Type B pancreatic cell (in vitro differentiated cells): ENCODE measurements at regions not wholly inside any gene's neighbourhood (a gene's known extent, or its start where the extent isn't known, plus 50 kb on each side); places are given as distances from the start of the nearest gene placed in this dataset.

Experiments used
- DNase-seq: peaks from one replicate; pipeline ENCODE4 v3.0.0; 2021; ENCODE audit warnings: mixed read lengths; ENCODE audit not compliant: unreplicated experiment; ENCODE audit errors: extremely low spot score
- H3K27ac Mint-ChIP-seq: 2 replicates; pipeline ENCODE4 v1.8.0; 2021; ENCODE audit warnings: mild to moderate bottlenecking, mixed read lengths
- H3K27me3 Mint-ChIP-seq: 2 replicates; pipeline ENCODE4 v1.8.0; 2021; ENCODE audit warnings: mixed read lengths
- H3K36me3 Mint-ChIP-seq: 2 replicates; pipeline ENCODE4 v1.8.0; 2021; ENCODE audit warnings: mixed read lengths
- H3K4me1 Mint-ChIP-seq: one replicate; pipeline ENCODE4 v1.8.0; 2021; ENCODE audit warnings: mixed read lengths; ENCODE audit not compliant: unreplicated experiment
- H3K4me3 Mint-ChIP-seq: 2 replicates; pipeline ENCODE4 v1.8.0; 2021; ENCODE audit warnings: mild to moderate bottlenecking, mixed read lengths
- H3K9me3 Mint-ChIP-seq: 2 replicates; pipeline ENCODE4 v1.8.0; 2021; ENCODE audit warnings: mixed read lengths
- CTCF ChIP-seq: fragments of 200-600 bp; sonication (generic); conservative IDR thresholded peaks from 2 replicates; pipeline ENCODE4 v1.5.0; 2021; ENCODE audit warnings: antibody characterized with exemption, mild to moderate bottlenecking

DNA sequence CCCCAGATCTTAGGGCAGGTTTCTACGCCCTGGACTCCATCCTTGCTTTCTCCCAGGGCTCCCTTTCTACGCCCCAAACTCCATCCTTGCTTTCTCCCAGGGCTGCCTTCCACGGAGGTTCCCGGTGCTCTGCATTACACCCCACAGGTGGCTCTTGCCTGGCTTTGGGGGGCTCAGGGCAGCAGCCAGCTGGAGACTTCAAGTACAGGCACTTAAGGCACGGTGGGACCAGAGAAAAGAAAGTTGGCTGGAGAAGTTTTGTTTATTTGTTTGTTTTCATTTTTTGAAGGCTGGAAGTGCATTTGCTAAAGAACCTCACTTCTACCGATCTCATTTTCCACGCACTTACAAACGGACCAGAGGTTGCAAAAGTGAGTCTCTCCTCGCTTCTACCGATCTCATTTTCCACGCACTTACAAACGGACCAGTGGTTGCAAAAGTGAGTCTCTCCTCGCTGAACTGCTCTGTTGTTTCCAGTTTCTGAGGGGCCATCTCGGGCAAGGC is 103.8 kb upstream of the MED13L start:
- Mint-ChIP-seq H3K27me3 (peaks cover 29% of the 10 kb centered on the region), H3K4me3 (peak overlapping the region; percentile 54), H3K4me1 (peaks cover 37% of the 10 kb centered on the region), H3K9me3 (no peaks in the 10 kb centered on the region), H3K27ac (peak overlapping the region; percentile 40), H3K36me3 (no peaks in the 10 kb centered on the region)
- no peak for TF ChIP-seq CTCF
- DNase-seq = no peak

- no peaks in the 10 kb centered on the region for H3K36me3 Mint-ChIP-seq
- peak overlapping the region; percentile 54 for H3K4me3 Mint-ChIP-seq
- DNase-seq = no peak
- H3K9me3 Mint-ChIP-seq = no peaks in the 10 kb centered on the region
- H3K27ac Mint-ChIP-seq = peak overlapping the region; percentile 40
- no peak for TF ChIP-seq CTCF
- peaks cover 31% of the 10 kb centered on the region for H3K4me1 Mint-ChIP-seq
- peaks cover 29% of the 10 kb centered on the region for H3K27me3 Mint-ChIP-seq
These were observed 104.5 kb upstream of the MED13L start for GRCh38 chr12:116381744-116382685.

- H3K9me3 Mint-ChIP-seq = no peaks in the 10 kb centered on the region
- H3K4me1 Mint-ChIP-seq = peaks cover 23% of the 10 kb centered on the region
- no peaks in the 10 kb centered on the region for H3K36me3 Mint-ChIP-seq
- TF ChIP-seq CTCF = no peak
- peak overlapping the region; percentile 54 for H3K4me3 Mint-ChIP-seq
- DNase-seq = no peak
- peak overlapping the region; percentile 40 for H3K27ac Mint-ChIP-seq
- H3K27me3 Mint-ChIP-seq = peaks cover 29% of the 10 kb centered on the region
These were observed 105.4 kb upstream of the MED13L start for GRCh38 chr12:116382686-116383530.

DNA sequence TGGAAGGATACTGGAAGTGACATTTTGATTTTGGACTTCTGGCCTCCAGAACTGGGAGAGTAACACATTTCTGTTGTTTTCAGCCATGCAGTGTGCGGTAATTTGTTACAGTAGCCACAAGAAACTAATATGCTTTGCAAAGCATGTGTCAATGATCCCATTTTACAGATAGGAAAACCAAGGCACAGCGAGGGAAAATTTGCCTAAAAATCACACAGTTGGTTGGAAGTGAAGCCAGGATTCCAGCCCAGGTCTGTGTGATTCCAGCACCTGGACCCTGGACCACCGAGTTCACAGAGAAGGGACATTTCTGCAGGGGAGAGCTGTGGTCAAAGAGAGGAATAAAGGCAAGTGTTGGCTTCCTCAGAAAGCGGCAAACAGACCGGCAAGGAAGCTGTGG is 106.7 kb upstream of the MED13L start:
- DNase-seq = no peak
- no peak overlapping the region for H3K4me3 Mint-ChIP-seq
- H3K27ac Mint-ChIP-seq = no peak overlapping the region
- no peaks in the 10 kb centered on the region for H3K9me3 Mint-ChIP-seq
- H3K4me1 Mint-ChIP-seq = peaks cover 22% of the 10 kb centered on the region
- peaks cover 31% of the 10 kb centered on the region for H3K27me3 Mint-ChIP-seq
- no peak for TF ChIP-seq CTCF
- H3K36me3 Mint-ChIP-seq = no peaks in the 10 kb centered on the region

DNA sequence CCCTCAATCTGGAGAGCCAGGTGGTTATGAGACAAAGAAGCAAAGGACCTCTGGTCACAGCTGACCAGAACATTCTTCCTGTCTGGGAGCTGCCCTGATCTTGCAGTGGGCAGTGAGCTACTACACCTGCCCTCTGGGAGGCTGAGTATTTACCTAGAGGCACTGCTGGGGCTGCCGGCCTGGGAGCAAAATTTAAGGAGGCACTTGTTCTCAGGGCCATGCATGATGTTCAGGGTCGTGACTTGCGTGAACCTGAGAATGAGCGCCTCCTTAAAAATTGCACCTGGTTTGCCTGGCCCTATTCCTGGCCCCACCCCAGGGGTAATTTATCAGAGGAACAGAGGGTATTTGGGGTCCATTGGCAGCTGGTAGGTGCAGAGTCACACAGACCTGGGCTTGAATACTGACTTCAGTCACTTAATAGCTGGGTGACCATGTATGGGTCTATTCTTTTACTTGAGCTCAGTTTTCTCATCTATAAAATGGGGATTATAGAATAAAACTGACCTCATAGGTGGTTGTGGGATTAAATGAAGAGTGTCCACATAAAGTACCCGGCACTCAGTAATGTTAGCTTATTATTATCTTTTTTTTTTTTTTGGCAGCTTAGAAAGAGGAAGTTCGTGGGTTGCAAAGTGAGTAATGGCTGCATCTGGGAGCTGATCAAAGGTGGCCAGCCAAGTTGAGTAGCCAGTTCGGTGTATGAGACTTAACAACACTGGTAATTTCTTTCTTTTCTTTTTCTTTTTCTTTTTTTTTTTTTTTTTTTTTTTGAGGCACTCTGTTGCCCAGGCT is 107.4 kb upstream of the MED13L start:
- TF ChIP-seq CTCF = no peak
- no peaks in the 10 kb centered on the region for H3K9me3 Mint-ChIP-seq
- peaks cover 22% of the 10 kb centered on the region for H3K4me1 Mint-ChIP-seq
- DNase-seq = no peak
- no peak overlapping the region for H3K4me3 Mint-ChIP-seq
- H3K36me3 Mint-ChIP-seq = no peaks in the 10 kb centered on the region
- no peak overlapping the region for H3K27ac Mint-ChIP-seq
- peaks cover 27% of the 10 kb centered on the region for H3K27me3 Mint-ChIP-seq
